HG03139 (cell line): ENCODE measurements at regions not wholly inside any gene's neighbourhood (a gene's known extent, or its start where the extent isn't known, plus 50 kb on each side); places are given as distances from the start of the nearest gene placed in this dataset.

Source experiments
- ATAC-seq: cut with Tn5 transposase; IDR thresholded peaks from one replicate; pipeline ENCODE4 v1.9.1; 2021; ENCODE audit not compliant: unreplicated experiment

DNA sequence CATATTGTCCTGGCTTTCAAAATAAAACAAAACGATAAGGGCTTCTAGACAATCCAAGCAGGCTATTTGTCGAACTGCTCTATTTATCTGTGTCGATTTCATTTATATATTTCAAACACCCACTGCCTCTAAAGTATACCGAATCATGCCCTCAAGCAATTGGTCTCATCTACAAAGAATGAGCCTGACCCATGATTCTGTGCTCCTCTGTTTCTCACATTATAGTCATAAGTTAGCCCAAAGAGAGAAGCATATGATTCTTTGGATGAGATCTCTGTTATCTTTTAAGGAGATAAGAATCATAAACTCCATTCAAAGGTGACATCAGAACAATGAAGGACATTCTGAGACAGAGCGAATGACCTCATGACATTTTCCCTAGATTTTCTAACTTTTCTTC, 191.1 kb downstream of the MAP2K6 start:
- ATAC-seq = no peak

DNA sequence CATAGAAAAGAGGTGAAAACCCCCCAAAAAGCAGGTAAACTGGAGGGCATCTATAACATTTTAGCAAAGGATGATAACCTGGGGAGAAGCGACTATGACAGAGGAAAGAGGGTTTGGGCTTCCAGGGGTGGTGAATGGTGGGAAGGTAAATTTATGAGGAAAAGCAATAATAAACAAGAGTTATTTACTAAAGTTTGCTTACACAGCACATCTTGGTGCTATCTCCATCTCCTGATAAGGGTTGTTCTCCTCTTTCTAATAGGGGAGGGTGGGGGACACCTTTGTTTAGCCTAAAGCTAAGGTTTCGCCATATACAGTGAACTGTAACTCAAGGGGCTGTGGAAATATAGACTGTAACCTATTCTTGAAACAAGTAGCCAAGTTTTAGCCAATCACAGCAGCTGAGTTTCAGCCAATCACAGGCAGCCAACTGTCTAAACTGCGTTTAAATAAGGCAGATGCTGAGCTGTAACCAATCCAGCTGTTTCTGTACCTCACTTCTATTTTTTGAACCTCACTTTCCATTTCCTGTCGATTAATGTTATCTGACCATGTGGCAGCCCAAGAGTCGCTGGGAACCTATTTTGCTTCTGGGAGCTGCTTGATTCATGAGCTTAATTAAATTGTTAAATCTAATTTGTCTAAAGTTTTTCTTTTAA, 191.8 kb downstream of the MAP2K6 start:
- no peak for ATAC-seq

DNA sequence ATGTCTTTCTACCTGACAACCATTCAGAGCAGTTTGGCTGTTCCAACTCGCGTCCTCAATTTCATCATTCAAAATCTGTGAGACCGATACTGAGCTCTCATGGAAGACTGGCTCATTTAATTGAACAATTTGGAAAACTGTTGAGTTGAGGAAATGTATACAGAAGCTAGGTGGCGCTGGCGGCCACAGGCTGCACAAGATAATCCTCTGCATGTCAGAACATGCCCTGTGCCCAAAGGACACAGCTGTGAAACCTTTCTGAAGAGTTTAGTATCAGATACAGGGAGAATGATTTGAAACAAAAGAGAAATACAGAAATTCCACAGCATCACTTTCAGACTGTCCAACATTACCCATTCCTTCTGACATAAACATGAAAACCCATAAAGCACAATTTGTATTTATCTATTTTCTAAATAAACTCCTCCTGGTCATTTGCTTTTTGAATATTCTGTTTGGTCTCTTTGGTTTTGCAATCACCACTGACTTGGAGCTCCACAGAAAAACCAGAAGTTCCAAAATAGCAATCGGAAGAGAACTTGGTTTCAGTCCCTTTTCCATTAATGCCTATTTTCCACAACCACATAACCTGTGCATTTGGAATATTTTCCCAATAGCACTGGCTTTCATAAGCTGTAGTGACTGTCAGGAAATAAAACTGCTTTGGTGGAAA, 192.8 kb downstream of the MAP2K6 start:
- ATAC-seq = peak; percentile 69

DNA sequence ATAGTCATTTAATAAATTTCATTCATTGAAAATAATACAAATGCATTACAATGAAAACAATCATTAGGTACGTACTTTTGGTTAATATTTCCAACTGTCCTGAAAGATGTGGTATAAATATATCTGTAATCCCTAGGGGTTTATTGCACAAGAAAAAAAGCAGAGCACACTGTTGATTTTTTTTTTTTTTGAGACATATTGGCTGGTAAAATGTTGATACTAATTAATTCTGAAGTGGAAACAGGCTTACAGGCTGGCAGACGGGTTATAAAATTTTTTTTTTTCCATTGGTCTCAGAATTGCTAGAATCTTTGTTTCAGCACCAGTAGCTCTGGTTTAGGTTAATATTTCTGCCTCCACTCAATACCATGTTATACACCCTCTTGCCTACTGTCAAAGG, 193.6 kb downstream of the MAP2K6 start:
- no peak for ATAC-seq

DNA sequence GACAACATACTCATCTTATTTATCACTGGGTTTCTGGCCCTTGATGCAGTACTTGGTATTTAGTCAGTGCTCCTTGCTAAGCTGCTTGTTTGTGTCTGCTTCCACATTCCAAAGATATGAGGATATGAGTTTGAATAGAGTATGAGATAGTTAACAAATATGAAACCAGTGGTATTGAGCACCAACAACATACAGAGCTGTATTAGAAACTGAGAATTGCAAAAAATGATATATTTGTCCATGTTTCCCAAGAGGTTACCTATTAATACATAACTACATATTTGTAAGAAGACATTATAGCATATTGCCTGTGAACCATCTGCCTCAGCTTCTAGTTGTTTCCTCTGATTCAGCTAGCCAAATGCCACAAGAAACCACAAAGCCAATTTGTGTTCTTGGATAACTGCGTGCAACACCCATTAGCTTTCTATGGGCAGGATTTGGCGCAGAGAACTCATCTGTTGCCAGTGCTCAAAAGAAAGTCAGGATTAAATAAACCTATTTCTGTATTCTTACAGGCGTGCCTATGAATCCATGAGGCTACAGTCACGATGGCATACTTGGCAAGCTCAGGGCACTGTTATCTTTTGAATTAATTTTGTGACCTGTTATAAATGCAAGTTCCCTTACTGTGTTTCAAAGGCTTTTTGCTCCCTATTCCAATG, 194.4 kb downstream of the MAP2K6 start:
- ATAC-seq = no peak

DNA sequence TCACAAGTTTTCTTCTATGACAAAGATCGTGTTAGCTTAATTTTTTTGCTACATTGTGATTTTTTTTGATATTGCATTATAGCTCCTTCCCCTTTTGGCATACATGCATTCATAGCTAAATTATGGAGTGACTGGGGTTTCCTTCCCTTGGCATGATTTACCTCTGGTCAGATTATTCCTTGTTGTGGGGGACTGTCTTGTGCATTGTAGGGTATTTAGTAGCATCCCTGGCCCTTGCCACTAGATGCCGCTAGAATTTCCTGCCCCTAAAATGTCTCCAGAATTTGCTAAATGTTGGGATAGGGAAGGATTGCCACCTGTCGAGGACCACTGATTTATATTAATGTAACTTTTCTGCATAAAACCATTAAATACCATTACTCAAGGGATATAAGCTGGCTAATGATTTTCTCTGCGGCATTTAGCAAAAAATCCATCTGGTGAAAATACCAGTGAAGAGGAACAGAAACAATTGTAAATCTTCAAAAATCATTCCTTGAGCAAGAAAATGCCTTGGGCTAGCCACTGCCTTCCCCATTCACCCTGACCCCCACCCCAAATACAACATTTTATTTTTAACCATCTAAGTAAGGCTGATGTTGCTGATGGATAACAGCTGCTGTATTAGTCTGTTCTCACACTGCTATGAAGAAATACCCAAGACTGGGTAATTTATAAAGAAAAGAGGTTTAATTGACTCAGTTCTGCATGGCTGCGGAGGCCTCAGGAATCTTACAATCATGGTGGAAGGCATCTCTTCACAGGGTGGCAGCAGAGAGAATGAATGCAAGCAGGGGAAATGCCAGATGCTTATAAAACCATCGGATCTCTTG, 195.2 kb downstream of the MAP2K6 start:
- ATAC-seq = no peak

DNA sequence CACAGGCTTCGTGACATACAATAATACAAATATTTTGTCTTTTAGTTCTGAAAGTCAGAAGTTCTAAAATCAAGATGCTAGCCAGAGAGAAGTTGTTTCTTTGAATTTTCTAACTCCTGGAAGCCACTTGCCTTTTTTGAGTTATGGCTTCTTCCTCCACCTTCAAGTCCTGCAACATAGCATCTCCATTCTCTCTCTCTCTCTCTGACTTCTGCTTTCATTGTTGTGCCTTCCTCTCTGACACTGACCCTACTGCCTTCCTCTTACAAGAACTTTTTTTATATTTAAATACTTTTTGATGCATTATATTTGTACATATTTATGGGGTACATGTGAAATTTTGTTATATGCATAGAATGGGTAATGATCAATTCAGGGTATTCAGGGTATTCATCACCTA, 205.9 kb downstream of the MAP2K6 start:
- ATAC-seq = no peak

DNA sequence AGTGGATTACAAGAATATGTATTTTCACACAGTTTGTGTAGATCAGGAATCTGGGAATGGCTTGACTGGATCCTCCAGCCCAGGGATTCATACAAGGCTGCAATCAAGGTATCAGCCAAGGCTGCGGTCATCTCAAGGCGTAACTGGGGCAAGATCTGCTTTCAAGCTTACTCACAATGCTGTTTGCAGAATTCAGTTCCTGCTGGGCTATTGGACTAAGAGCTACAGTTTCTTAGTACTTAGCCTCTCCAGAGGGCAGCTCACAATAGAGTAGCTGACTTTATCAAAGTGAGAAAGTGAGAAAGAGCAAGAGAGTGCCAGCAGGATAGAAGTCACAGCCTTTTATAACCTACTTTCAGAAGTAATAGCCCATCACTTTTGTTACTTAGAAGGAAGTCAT, 211.0 kb downstream of the MAP2K6 start:
- no peak for ATAC-seq

DNA sequence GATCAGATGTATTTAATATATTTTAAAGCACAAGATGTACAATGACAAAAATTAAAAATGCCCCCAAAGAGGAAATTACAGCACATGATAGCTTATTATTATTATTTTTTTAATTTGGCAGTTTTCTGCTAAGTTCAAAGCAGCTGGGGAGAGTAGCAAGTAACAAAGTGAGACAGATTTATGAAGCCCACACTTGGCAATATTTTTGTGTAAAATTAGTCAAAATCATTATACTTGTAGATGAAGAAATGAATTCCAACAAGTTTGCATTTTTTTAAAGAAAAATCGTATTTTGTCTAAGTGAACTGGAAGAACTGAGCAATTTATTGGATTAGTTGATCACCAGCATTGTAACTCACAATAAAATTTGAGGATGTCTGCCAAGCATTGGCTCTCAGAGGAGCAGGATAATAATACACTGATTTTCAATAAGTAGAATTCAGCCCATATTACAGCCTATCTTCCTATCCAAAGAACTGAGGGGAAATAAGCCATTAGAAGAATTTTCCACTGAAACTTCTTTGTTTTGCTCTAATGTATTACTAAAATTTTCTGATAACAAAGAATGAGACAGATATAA, 215.6 kb downstream of the MAP2K6 start:
- ATAC-seq = no peak

DNA sequence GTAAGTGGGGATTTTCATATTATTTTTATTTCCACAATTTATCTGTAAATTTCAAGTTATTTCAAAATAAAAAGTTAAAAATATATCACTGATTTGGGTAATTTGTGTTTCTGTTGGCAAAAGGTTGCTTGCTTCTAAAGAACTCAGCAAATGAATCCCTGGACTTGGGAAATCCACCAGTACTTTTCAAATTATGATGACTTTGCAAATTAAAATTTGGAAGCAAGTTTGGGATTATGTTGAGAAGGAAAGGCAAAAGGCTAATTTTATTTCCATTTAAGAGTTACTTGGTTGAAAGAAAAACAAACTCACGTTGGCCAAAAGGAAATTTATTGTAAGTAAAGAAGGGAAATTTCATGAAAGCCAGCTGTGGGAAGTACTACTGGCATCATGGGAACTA, 220.3 kb downstream of the MAP2K6 start:
- ATAC-seq = no peak

DNA sequence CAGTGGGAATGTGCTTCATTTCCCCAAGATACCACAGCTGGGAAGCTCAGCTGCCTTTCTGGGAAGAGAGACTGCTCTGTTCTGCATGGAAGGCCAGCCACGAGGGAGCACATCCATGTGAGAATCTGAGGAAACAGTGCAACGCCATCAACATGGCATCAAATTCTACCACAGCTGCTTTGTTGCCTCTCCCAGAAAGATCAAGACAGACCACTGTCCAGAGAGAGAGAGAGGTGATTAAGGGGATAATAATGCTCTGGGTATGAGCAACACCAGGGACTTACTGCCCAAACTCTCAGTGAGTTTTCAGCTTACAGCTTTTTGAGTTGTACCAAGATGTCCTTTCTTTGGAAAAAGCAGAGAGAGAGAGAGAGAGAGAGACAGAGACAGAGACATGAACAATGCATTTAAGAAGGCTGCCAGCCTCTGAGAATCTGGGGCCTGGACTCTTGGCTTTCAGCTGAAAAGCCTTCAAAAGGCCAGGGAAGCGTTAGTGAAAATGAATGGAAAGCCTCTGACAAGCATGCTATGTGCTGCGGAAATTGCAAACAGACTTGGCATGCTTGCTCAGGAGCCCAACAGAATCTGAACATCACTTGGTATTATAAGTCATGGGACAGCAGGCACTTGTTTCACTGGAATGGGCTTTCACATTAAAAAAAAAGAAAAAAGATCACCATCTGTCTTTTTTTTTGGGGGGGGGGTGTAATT, 223.1 kb downstream of the MAP2K6 start:
- ATAC-seq = no peak

DNA sequence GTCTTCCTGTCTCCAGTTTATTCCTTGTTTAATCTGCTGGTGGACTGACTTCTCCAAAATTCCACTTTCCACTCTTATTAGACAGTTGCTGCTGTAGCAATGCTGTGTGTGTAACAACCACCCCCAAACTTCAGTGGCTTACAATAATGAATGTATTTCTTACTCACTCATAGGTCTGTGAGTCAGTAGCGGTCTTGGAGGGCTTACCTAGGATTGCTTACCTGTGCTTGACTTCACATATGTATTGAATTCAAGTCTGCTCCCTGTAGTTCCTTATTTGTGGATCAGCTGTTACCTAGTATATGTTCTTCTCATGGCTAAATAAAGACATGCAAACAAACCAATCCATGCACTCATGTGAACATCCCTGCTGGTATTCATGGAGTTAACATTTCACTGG, 224.6 kb downstream of the MAP2K6 start:
- no peak for ATAC-seq

DNA sequence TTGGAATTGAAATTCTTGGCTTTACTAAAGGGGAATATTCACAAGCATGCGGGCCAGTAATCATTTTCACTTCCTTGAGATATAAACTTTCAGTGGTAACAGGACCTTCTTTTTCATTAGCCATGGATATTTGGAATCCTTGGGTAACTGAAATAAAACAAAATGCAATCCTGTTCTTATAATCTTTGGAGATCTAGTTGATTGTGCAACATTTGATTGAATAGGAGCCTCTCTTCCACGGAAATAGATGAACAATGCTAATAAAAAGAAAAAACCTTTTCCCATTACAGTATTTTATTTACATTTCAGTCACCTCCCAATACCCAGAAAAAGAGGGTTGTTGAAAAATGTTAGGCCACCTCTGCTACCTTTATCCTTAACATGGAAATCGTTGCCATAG, 225.6 kb downstream of the MAP2K6 start:
- ATAC-seq = no peak

DNA sequence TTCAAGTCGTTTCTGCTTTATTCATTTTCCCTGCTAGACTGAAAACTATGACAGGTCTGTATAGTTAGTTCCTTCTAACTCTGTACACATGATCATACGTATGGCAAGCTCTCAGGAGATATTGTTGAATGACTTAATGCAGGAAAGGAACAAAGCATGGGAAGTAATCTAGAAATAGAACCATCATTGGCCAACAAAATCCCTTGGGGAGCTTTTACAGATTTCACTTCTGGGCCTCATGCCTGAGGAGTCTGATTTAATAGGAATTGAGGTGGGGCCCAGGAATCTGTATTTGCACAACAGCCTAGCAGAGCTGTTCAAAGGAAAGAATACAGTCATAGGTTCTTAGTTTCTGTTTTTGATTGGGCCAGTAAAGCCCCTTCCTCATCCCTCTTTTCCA, 229.2 kb downstream of the MAP2K6 start:
- no peak for ATAC-seq

DNA sequence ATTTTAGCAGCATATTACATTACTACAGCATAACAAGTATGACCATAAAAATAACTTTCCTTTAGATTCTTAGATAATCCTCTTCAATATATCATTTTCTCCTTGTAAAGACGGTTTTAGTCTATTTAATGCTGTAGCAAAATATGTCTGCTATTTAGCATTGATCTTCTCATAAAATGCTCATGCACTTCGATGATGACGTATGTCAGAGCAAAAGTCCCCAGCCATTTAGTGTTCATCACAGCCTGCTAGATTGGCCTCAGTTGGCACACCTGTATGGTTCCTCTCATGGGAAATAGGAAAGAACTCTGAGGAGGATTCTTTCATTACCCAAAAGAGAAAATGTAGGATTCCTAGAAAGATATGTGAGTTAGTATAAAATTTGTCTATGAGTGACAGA, 232.2 kb downstream of the MAP2K6 start:
- ATAC-seq = no peak

DNA sequence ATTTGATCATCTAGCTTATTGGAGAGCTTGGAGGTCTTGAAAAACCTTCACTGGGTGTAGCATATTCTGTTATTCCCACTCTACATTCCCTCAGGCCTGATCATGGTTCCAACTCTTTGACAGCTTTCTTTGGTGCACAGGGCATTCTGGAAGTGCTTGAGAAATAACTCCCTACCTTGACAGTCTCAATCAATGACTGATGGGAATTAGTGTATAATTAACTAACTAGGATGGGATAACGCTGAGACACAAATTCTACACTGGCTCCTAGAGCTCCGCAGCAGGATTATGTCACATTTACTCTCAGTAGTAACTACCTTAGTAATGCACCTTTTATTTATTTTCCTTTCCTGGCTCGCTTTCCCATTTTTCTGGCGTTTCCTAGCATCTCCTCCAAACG, 236.4 kb downstream of the MAP2K6 start:
- no peak for ATAC-seq

DNA sequence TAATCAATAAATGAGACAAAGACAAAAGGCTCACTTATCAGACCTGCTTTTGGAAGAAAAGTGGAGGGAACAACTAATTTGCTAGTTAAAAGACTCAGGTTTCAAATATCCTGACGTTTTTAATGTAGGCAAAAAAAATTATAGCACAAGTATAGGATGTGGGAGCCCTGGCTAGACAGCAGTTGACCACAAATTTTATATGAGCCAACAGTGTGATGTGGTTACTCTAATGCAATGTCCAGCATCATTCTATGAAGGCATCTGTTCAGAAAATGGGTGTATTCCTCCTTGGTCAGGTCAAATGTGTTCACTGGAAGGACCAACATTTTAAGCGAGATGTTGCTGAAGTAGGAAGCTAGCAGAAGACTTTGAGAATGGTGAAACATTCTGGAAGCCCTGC, 237.4 kb downstream of the MAP2K6 start:
- no peak for ATAC-seq

DNA sequence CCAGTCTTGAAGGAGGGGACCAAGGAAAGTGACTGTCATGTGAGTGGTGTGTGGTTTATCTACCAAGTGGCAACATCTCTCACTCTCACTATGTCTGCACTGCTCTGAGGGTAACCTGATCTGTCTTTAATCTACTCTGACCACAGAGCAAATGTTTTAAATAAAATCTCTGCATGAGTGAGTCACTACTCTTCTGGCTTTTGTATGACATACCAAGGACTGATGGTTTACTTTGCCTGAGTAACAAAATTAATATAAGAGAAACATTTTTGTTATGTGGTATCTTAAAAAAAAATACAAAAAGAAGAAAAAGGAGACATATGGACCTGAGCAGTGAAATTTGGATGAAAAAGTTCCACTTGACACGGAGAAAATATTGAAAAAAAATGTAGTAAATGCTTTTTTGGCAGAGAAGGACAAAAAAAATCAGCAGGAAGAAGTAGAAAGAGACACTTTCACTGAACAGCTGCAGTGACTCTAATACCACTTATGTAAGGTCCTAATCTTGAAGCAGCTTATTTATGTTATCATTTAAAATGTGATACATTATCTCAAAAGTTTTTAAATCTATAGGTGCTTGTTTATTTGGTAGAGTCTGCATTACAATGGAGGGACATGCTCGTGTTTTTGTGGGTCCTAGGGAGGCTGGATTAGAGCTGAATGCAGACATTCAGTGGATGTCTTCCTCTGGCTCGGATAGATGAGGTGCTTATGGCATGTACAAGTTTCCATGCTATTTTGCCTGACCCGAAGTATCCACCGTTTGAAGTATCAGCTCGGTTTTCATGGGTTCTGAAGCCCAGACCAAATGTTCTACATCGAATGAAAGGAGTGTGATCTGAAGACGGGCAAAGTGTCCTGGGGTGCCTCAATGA, 240.7 kb downstream of the MAP2K6 start:
- no peak for ATAC-seq

DNA sequence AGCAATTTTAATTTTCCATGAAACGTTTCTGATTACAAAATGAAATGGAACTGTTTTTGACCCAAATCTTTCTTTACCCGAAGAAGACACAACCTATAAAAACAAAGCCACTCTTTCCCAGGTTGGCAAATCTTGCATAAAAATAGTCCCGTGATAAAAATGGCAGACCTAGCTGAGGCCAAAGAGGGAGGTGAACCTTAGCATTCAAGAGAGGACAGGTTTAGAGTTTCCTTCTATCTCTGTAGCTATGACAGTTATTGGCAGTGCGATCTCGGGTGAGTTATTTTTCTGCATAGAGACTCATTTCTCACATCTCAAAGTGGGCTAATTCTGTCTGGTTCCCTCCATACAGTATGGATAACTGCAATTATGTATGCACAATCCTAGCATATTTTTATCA, 241.4 kb downstream of the MAP2K6 start:
- no peak for ATAC-seq
